ENCODE measurements at regions not wholly inside any gene's neighbourhood (a gene's known extent, or its start where the extent isn't known, plus 50 kb on each side); places are given as distances from the start of the nearest gene placed in this dataset.

- DNase-seq = no peak
Observed at GRCh38 chr2:118498943-118499342, 348.5 kb downstream of the EN1 start.

GRCh38 chr2:118496870-118497611 is 350.4 kb downstream of the EN1 start:
- DNase-seq = no peak

- no peak for DNase-seq
Observed at GRCh38 chr2:118496467-118496866, 351.0 kb downstream of the EN1 start.

GRCh38 chr2:118495290-118495689 is 352.2 kb downstream of the EN1 start:
- DNase-seq = no peak

DNA sequence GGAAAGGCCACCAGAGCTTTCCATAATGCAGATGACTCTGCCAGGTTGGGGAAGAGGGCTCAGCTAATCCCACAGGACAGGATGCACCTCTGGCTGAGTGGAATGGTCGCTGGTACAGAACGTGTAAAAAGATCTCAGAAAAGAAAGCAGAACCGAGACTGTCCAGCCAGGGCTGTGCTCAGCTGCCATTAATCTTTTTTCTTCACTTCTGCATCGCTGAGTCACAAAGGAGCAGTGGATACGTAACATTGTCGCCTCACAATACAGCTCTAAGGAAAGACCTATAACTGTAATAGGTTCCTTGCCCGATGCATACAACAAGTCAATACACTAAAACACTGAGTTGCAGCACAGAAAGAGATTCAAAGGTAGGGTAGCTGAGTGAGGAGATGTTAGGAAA is 354.2 kb downstream of the EN1 start:
- no peak for DNase-seq

GRCh38 chr2:118492335-118492734 is 355.1 kb downstream of the EN1 start:
- no peak for DNase-seq

- DNase-seq = no peak
Observed at GRCh38 chr2:118490330-118490729, 357.1 kb downstream of the EN1 start.

DNA sequence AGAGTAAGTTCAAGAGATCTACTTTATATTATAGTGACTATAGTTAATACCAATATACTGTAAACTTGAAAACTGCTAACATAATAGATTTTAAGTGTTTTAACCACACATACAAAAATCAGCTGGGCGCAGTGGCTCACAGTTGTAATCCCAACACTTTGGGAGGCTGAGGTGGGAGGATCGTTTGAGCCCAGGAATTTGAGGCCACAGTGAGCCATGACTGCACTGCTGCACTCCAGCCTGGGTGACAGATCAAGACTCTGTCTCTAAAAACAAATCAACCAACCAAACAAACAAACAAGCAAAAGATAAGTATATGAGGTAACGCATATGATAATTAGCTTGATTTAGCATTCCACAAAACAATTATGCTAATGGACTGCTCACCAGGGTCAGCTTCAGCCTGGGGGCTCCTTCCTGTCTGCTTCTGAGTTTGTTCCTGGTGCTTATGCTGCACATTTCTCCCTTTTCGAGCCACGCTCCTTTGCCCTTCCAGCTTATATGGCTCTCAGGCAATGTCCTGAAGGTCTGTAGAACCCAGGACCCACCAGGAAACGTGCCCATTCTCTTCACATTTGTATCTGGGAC is 357.6 kb downstream of the EN1 start:
- DNase-seq = no peak

- no peak for DNase-seq
Observed at GRCh38 chr2:118481299-118481698, 366.1 kb downstream of the EN1 start.

- no peak for DNase-seq
Observed at GRCh38 chr2:118479020-118479419, 368.4 kb downstream of the EN1 start.

- DNase-seq = no peak
Observed at GRCh38 chr2:118477111-118477862, 370.2 kb downstream of the EN1 start.

DNA sequence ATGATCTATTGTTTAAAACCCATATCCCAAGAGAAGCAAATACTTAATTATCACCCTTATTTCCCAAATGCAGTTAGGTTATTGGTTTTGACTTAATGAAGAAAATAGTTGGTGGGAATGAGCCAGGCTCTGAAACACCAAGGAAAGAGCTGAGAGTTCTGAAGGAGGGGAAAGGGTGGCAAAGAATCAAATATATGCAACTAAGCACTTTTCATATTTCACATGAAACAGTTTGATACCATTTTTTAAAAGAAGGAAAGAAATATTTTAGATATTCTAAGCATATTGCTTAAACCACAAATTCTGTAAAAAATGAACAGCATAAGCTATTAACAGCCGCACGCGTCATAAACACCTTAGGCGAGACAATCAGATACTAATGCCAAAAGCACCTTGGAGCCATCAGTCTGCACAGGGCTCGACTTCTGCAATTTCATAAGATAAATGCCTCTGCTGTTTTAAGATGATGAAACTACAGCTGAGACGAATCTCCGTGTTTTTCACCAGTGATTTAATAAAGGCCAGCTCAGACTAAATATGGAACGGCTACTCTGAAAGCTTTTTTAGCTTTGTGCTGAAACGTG is 371.7 kb downstream of the EN1 start:
- DNase-seq = no peak

DNA sequence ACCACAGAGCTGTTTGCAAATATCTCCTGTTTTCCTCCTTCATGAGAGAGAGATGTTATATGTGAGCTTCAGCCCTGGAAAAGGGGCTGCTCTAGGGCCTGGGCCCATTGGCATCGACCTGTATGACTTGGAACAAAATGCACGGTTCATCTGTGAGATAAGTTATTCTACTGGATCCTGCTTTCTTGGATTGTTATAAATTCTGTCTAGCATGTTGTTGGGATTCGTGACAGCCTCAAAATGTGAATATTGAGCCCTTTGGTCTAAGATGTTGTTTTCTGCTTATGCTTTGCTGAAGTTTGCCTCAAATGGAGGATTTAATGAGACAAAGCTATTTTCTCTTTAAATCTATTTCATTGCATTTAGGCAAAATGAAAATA is 372.9 kb downstream of the EN1 start:
- no peak for DNase-seq

DNA sequence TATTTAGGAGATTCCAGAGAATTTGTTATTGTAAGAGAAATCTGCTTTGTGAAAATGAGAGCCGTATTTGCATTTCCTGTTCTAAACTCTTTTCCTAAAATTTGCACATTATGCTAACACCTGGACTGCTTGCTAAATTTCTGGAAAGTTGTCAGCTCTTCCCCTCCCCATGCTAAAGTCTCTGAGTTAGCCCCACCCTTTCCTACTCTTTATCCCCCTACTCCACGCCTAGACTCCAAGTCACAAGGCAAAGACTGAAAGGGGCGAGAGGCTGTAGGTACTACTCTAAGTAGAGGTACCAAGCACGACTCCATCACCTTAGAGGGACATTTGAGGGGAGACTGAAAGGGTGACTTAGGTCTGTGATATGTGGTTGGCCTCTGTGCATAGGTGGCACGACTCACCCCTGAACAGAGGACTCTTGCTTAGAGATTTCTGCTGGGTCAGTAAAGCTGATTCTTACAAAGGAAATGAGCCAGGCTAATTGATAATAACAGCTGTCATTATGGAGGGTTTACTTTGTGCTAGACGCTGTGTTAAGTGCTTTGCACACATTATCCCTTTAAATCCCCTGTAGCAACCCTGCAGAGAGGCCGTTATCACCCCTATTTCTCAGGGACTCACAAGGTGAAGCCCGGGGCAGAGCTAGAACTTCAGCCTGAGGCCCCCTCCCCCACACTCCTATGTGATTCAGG is 373.5 kb downstream of the EN1 start:
- DNase-seq = no peak

- no peak for DNase-seq
Observed at GRCh38 chr2:118473241-118473640, 374.2 kb downstream of the EN1 start.

DNA sequence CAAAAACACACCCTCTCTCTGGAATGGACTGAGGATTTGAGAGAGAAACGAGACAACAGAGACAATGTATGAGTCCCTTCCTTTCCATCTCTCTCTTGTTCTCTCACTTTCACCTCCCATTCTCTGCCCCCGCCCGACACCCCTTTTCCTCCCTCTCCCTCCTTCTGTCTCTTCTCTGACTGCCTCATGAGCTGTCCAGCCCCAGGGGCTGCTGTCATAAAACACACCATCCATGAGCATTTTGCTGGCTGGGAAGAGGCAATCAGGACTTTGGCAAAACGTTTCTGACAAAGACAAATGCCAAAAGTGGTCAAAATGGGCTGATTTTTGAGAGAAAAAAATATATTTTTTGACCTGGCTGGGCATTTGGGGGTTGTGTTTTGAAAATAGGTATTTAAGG is 377.2 kb downstream of the EN1 start:
- DNase-seq = no peak

DNA sequence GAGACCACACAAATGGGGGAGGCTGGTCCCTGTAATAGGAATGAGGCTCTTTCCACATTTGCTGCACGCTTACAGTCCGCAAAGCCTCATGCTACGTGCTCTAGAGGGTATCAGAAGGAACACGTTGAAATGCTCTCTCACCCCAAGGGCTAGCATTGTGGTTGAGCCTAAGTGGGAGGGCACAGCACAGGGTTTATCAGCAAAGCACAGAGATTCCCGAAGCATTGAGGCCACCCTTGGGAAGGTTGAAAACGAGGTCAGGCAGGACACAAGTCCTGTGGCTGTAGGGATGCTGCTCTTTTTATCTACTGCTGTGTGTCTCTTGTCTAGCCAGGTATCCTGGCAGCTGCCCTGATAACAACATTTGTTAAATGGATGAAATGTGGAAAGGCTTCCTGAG is 378.3 kb downstream of the EN1 start:
- no peak for DNase-seq

DNA sequence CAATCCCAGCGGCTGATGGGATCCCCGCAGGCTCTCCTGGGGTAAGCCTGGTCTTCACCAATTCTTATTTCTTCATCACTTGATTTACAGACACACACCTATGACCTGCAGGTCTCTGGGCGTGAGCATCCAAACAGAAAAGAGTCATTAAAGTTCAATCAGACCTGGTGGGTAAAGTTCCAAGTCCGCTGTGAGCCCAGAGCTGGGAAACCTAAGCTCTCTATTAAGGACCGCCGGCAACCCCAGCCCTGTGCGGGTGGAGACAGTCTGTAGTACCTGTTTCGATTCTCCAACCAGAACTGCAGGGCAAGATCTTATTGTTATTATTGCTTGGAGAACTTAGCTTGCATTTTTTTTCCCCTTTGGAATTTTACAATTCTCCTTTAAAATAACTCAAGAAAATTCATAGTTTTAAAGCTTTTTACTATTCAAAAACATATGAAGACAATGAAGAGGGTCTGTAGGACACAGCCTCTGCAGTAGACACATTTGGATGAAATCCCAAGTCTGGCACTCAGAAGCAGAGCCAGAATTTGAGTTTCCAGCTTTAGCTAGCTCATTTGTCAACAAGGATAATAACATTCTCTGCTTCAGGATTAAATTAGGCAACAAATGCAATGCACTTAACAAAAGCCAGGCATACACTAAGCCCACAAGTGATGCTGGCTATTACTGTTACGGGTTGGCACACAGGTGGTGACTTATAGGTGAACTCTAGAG is 376.4 kb downstream of the INSIG2 start:
- DNase-seq = no peak

- DNase-seq = no peak
Observed at GRCh38 chr2:118464046-118464445, 375.8 kb downstream of the INSIG2 start.

DNA sequence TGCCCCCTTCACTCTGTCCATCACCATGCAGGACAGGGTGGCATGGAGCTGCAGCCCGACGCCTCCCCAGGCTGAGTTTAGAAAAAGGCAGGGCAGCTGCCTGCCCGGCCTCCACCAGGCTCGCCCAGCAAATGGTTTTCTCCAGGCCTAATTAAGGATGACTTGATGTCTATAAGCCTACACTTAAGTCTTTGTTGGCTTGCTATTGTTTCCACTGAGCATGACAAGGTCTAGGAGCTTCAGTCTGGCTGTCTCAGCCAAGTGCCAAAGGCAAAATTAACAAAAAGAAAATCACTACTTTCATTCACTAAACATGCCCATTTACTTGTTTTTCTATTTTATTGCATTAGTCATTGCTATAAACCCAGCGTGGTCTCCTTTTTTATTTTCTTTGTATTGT is 372.2 kb downstream of the INSIG2 start:
- no peak for DNase-seq

GRCh38 chr2:118459426-118459825 is 371.2 kb downstream of the INSIG2 start:
- DNase-seq = no peak

GRCh38 chr2:118457951-118458350 is 369.7 kb downstream of the INSIG2 start:
- DNase-seq = no peak

DNA sequence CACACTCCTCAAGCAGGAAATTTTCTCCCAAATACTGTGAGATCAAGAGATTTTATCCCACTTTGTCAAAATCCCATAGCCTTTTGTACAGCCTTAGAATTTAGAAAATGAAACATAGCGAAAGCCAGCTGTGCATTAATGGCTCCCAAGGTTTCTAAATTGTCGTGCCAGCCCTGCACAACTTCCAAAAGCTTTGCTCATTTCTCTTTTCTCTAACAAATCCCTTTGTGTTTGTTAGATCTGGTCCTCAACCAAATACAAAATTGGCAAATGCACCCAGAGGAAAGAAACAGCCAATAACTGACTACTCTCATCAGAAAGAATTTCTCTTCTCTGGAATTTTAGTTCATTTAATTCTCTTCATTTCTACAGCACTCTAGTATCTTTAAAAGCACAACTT is 361.1 kb downstream of the INSIG2 start:
- DNase-seq = no peak

All from NCI-H1048 (cell line).